WTC11 (cell line): ENCODE measurements at regions not wholly inside any gene's neighbourhood (a gene's known extent, or its start where the extent isn't known, plus 50 kb on each side); places are given as distances from the start of the nearest gene placed in this dataset.

ENCODE experiments used
- ATAC-seq: fragments of 200-7000 bp; cut with Tn5 transposase; 2 replicates; pipeline ENCODE4 v1.10.0; 2021; ENCODE audit warnings: mild to moderate bottlenecking, moderate library complexity
- CTCF ChIA-PET: fragments of 300-600 bp; sonication (Branson Sonifier 250); formaldehyde crosslinking; loops from one replicate; lab custom pipeline; 2021; ENCODE audit warnings: antibody characterized with exemption; lab: Charles Lee
- POLR2A ChIA-PET: fragments of 350-600 bp; sonication (Branson Sonifier 250); formaldehyde crosslinking; loops from one replicate; lab custom pipeline; 2021; ENCODE audit warnings: antibody characterized with exemption; lab: Charles Lee
- DNase-seq: peaks from one replicate; pipeline ENCODE4 v3.0.0; 2021; ENCODE audit warnings: low spot score
- H3K27ac Mint-ChIP-seq: 2 replicates; pipeline ENCODE4 v1.8.0; 2021; ENCODE audit warnings: mixed read lengths
- H3K27me3 Mint-ChIP-seq: 2 replicates; pipeline ENCODE4 v1.8.0; 2021; ENCODE audit warnings: low read depth, mild to moderate bottlenecking, moderate library complexity, mixed read lengths
- H3K36me3 Mint-ChIP-seq: 2 replicates; pipeline ENCODE4 v1.8.0; 2021; ENCODE audit warnings: mixed read lengths
- H3K4me1 Mint-ChIP-seq: 2 replicates; pipeline ENCODE4 v1.8.0; 2022; ENCODE audit warnings: mixed read lengths
- H3K4me3 Mint-ChIP-seq: 2 replicates; pipeline ENCODE4 v1.8.0; 2021; ENCODE audit warnings: mild to moderate bottlenecking, moderate library complexity, mixed read lengths
- H3K9me3 Mint-ChIP-seq: 2 replicates; pipeline ENCODE4 v1.8.0; 2021; ENCODE audit warnings: mixed read lengths
- ELF4 ChIP-seq: sonication (generic); formaldehyde crosslinking; IDR thresholded peaks from 2 replicates; pipeline ENCODE4 v1.8.1; 2022; ENCODE audit warnings: low read depth, mild to moderate bottlenecking, moderate library complexity, missing genetic modification reagents
- ERG ChIP-seq: fragments of 250-450 bp; sonication (Bioruptor Pico); IDR thresholded peaks from 2 replicates; pipeline ENCODE4 v1.8.0; 2021; ENCODE audit warnings: mild to moderate bottlenecking
- MAX ChIP-seq: sonication (generic); formaldehyde crosslinking; IDR thresholded peaks from 2 replicates; pipeline ENCODE4 v1.8.0; 2022; ENCODE audit warnings: mild to moderate bottlenecking, missing genetic modification reagents
- NR1H2 ChIP-seq: sonication (generic); formaldehyde crosslinking; IDR thresholded peaks from 2 replicates; pipeline ENCODE4 v1.9.0; 2021; ENCODE audit warnings: mild to moderate bottlenecking, moderate library complexity, missing genetic modification reagents
- TEAD1 ChIP-seq: sonication (generic); formaldehyde crosslinking; IDR thresholded peaks from 2 replicates; pipeline ENCODE4 v1.8.0; 2022; ENCODE audit warnings: mild to moderate bottlenecking, missing genetic modification reagents
- ZNF138 ChIP-seq: sonication (generic); formaldehyde crosslinking; conservative IDR thresholded peaks from 2 replicates; pipeline ENCODE4 v1.8.1; 2022; ENCODE audit warnings: mild to moderate bottlenecking, moderate library complexity, missing genetic modification reagents
- ZNF219 ChIP-seq: sonication (generic); formaldehyde crosslinking; IDR thresholded peaks from 2 replicates; pipeline ENCODE4 v1.8.0; 2023; ENCODE audit warnings: missing genetic modification reagents, mild to moderate bottlenecking, borderline replicate concordance
- ZNF423 ChIP-seq: fragments of 250-450 bp; sonication (Bioruptor Pico); IDR thresholded peaks from 2 replicates; pipeline ENCODE4 v2.1.2; 2022; ENCODE audit warnings: mild to moderate bottlenecking, moderate library complexity
- TF ChIP-seq, protein P1 (sequence below): sonication (generic); formaldehyde crosslinking; IDR thresholded peaks from 2 replicates; pipeline ENCODE4 v1.8.1; 2023; ENCODE audit warnings: mild to moderate bottlenecking, moderate library complexity, missing genetic modification reagents
- TF ChIP-seq, protein P2 (sequence below): fragments of 250-450 bp; sonication (Bioruptor Pico); IDR thresholded peaks from 2 replicates; pipeline ENCODE4 v2.1.2; 2022; ENCODE audit warnings: mild to moderate bottlenecking, moderate library complexity
- TF ChIP-seq, protein P3 (sequence below): fragments of 250-450 bp; sonication (Bioruptor Pico); IDR thresholded peaks from 2 replicates; pipeline ENCODE4 v1.9.0; 2021; ENCODE audit warnings: mild to moderate bottlenecking, borderline replicate concordance

- DNase-seq (no peak), ATAC-seq (no peak)
- H3K27me3 Mint-ChIP-seq = no peaks in the 10 kb centered on the region
- no peaks in the 10 kb centered on the region for H3K4me1 Mint-ChIP-seq
- H3K27ac Mint-ChIP-seq = no peak overlapping the region
- ChIA-PET POLR2A (no interaction called here), CTCF (no interaction called here)
- no peaks in the 10 kb centered on the region for H3K9me3 Mint-ChIP-seq
- no peak for TF ChIP-seq ELF4 (CRISPR knock-in tag)
- TF ChIP-seq, protein P1, sequence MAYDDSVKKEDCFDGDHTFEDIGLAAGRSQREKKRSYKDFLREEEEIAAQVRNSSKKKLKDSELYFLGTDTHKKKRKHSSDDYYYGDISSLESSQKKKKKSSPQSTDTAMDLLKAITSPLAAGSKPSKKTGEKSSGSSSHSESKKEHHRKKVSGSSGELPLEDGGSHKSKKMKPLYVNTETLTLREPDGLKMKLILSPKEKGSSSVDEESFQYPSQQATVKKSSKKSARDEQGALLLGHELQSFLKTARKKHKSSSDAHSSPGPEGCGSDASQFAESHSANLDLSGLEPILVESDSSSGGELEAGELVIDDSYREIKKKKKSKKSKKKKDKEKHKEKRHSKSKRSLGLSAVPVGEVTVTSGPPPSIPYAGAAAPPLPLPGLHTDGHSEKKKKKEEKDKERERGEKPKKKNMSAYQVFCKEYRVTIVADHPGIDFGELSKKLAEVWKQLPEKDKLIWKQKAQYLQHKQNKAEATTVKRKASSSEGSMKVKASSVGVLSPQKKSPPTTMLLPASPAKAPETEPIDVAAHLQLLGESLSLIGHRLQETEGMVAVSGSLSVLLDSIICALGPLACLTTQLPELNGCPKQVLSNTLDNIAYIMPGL = no peak
- TF ChIP-seq, protein P2, sequence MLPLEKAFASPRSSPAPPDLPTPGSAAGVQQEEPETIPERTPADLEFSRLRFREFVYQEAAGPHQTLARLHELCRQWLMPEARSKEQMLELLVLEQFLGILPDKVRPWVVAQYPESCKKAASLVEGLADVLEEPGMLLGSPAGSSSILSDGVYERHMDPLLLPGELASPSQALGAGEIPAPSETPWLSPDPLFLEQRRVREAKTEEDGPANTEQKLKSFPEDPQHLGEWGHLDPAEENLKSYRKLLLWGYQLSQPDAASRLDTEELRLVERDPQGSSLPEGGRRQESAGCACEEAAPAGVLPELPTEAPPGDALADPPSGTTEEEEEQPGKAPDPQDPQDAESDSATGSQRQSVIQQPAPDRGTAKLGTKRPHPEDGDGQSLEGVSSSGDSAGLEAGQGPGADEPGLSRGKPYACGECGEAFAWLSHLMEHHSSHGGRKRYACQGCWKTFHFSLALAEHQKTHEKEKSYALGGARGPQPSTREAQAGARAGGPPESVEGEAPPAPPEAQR (CRISPR knock-in tag) = 0 out of 2 replicates have a peak, but pooled peaks have one; percentile 16
- no peak for TF ChIP-seq ERG (CRISPR knock-in tag)
- no peak overlapping the region for H3K4me3 Mint-ChIP-seq
- H3K36me3 Mint-ChIP-seq = no peaks in the 10 kb centered on the region
These were observed 743.2 kb downstream of the TRAM1L1 start for GRCh38 chr4:116342143-116342542.

DNA sequence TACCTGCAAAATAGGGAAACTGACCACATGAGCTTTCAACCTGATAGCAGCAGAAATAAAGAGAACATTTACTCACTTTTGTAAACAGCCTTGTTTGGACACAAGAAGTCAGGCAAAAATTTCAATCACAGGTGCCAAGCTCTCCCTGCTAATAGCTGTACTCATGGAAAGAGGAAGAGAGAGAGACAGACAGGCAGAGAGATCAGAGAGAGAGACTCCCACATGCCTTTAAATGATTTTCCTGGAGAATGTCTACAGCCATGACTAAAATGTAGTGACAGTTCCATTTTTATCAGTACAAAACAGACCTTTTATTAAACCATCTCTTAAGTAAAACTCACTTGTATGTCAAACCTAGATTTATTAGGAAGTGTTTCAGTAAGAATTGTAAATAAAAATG is 752.9 kb downstream of the TRAM1L1 start:
- ChIA-PET POLR2A (no interaction called here), CTCF (no interaction called here)
- TF ChIP-seq ZNF219 (no peak), ZNF423 (CRISPR knock-in tag) (no peak), MAX (no peak), ZNF138 (CRISPR knock-in tag) (no peak)
- Mint-ChIP-seq H3K4me1 (no peaks in the 10 kb centered on the region), H3K27ac (no peak overlapping the region), H3K4me3 (no peak overlapping the region), H3K36me3 (no peaks in the 10 kb centered on the region), H3K9me3 (no peaks in the 10 kb centered on the region), H3K27me3 (no peaks in the 10 kb centered on the region)
- DNase-seq = no peak
- ATAC-seq = no peak

DNA sequence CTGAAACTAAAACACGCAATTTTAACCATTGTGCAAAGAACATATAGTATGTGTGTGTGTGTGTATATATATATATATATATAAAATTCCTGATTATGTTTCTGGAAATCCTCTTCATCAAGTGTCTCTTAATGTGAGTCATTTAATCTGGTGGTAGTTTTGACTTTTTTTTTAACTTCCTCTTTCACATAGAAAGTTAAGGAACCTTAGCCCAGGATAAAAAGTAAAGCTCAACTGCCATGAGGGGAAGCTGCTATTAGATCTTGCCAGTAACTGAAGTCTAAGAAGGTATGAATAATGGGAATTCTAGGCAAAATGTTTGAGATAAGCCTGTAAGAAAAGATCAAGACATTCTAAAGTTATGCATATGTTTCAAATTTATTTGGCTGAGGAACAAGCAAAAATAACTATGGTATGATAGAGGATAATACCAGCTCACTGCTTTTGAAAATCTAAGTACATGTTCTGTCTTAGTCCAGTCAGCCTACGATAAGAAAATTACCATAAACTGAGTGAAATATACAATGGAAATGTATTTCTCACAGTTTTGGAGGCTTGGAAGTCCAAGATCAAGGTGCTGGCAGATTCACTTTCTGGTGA is 757.0 kb downstream of the TRAM1L1 start:
- CTCF ChIA-PET = no interaction called here
- no peaks in the 10 kb centered on the region for H3K36me3 Mint-ChIP-seq
- no peak for TF ChIP-seq TEAD1 (CRISPR knock-in tag)
- TF ChIP-seq NR1H2 = no peak
- TF ChIP-seq, protein P3, sequence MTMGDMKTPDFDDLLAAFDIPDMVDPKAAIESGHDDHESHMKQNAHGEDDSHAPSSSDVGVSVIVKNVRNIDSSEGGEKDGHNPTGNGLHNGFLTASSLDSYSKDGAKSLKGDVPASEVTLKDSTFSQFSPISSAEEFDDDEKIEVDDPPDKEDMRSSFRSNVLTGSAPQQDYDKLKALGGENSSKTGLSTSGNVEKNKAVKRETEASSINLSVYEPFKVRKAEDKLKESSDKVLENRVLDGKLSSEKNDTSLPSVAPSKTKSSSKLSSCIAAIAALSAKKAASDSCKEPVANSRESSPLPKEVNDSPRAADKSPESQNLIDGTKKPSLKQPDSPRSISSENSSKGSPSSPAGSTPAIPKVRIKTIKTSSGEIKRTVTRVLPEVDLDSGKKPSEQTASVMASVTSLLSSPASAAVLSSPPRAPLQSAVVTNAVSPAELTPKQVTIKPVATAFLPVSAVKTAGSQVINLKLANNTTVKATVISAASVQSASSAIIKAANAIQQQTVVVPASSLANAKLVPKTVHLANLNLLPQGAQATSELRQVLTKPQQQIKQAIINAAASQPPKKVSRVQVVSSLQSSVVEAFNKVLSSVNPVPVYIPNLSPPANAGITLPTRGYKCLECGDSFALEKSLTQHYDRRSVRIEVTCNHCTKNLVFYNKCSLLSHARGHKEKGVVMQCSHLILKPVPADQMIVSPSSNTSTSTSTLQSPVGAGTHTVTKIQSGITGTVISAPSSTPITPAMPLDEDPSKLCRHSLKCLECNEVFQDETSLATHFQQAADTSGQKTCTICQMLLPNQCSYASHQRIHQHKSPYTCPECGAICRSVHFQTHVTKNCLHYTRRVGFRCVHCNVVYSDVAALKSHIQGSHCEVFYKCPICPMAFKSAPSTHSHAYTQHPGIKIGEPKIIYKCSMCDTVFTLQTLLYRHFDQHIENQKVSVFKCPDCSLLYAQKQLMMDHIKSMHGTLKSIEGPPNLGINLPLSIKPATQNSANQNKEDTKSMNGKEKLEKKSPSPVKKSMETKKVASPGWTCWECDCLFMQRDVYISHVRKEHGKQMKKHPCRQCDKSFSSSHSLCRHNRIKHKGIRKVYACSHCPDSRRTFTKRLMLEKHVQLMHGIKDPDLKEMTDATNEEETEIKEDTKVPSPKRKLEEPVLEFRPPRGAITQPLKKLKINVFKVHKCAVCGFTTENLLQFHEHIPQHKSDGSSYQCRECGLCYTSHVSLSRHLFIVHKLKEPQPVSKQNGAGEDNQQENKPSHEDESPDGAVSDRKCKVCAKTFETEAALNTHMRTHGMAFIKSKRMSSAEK (CRISPR knock-in tag) = no peak
- POLR2A ChIA-PET = no interaction called here
- H3K9me3 Mint-ChIP-seq = no peaks in the 10 kb centered on the region
- ATAC-seq (no peak), DNase-seq (no peak)
- no peaks in the 10 kb centered on the region for H3K4me1 Mint-ChIP-seq
- H3K4me3 Mint-ChIP-seq = no peak overlapping the region
- no peak overlapping the region for H3K27ac Mint-ChIP-seq
- H3K27me3 Mint-ChIP-seq = no peaks in the 10 kb centered on the region
